Mucosa of rectum (tissue), 2 donors: ENCODE measurements at regions not wholly inside any gene's neighbourhood (a gene's known extent, or its start where the extent isn't known, plus 50 kb on each side); places are given as distances from the start of the nearest gene placed in this dataset.

Source experiments
- H3K27ac ChIP-seq, 2 donors: one replicate each; pipeline ENCODE4 v1.7.0; 2013; ENCODE audit warnings: inconsistent platforms in 2 of 2, low read depth in 2 of 2, low read length in 2 of 2
- H3K27me3 ChIP-seq, 2 donors: one replicate each; pipeline ENCODE4 v1.7.0; 2013; ENCODE audit warnings: low read length in 2 of 2; ENCODE audit not compliant: control insufficient read depth in 2 of 2, insufficient read depth in 2 of 2
- H3K36me3 ChIP-seq, 2 donors: one replicate each; pipeline ENCODE4 v1.7.0; 2013; ENCODE audit warnings: low read length in 2 of 2; ENCODE audit not compliant: control insufficient read depth in 2 of 2, insufficient read depth in 2 of 2
- H3K4me1 ChIP-seq, 2 donors: one replicate each; pipeline ENCODE4 v1.7.0; 2013; ENCODE audit warnings: low read length in 2 of 2, mild to moderate bottlenecking in 1 of 2; ENCODE audit not compliant: control insufficient read depth in 2 of 2, insufficient read depth in 2 of 2
- H3K4me3 ChIP-seq, 2 donors: one replicate each; pipeline ENCODE4 v1.7.0; 2013; ENCODE audit warnings: low read length in 2 of 2
- H3K9ac ChIP-seq, 2 donors: one replicate each; pipeline ENCODE4 v1.7.0; 2013; ENCODE audit warnings: low read length in 2 of 2, low read depth in 1 of 2, mild to moderate bottlenecking in 1 of 2
- H3K9me3 ChIP-seq, 2 donors: one replicate each; pipeline ENCODE4 v1.7.0; 2013; ENCODE audit warnings: low read length in 2 of 2; ENCODE audit not compliant: control insufficient read depth in 2 of 2
- donor health status: healthy.
- donor health status: Normal muscosa, but diverticular disease.

- Histone ChIP-seq H3K27me3 (no peaks in the 10 kb centered on the region), H3K9me3 (no peaks in the 10 kb centered on the region)
Observed at GRCh38 chr12:82027612-82028011, 268.5 kb upstream of the PPFIA2 start.

GRCh38 chr12:82025462-82025861 lies 266.3 kb upstream of the PPFIA2 start:
- Histone ChIP-seq H3K27ac (no peak overlapping the region), H3K4me1 (no peaks in the 10 kb centered on the region), H3K4me3 (no peak overlapping the region), H3K9ac (no peak overlapping the region), H3K27me3 (no peaks in the 10 kb centered on the region), H3K9me3 (no peaks in the 10 kb centered on the region), H3K36me3 (no peaks in the 10 kb centered on the region)

More at GRCh38 chr12:82027612-82028011, 268.5 kb upstream of the PPFIA2 start:
- Histone ChIP-seq H3K36me3 (no peaks in the 10 kb centered on the region), H3K9ac (no peak overlapping the region), H3K4me1 (no peaks in the 10 kb centered on the region), H3K27ac (no peak overlapping the region), H3K4me3 (no peak overlapping the region)

GRCh38 chr12:82019533-82019932 lies 260.4 kb upstream of the PPFIA2 start:
- no peaks in the 10 kb centered on the region for H3K4me1 ChIP-seq
- H3K36me3 ChIP-seq = no peaks in the 10 kb centered on the region
- H3K9ac ChIP-seq = no peak overlapping the region
- no peak overlapping the region for H3K4me3 ChIP-seq
- no peaks in the 10 kb centered on the region for H3K27me3 ChIP-seq
- no peaks in the 10 kb centered on the region for H3K9me3 ChIP-seq
- H3K27ac ChIP-seq = no peak overlapping the region

GRCh38 chr12:82015623-82016347 lies 256.6 kb upstream of the PPFIA2 start:
- H3K27me3 ChIP-seq = no peaks in the 10 kb centered on the region
- H3K9ac ChIP-seq = no peak overlapping the region
- H3K36me3 ChIP-seq = no peaks in the 10 kb centered on the region
- no peaks in the 10 kb centered on the region for H3K9me3 ChIP-seq
- H3K4me1 ChIP-seq = no peaks in the 10 kb centered on the region
- H3K27ac ChIP-seq = no peak overlapping the region
- no peak overlapping the region for H3K4me3 ChIP-seq

- no peaks in the 10 kb centered on the region for H3K9me3 ChIP-seq
- H3K4me3 ChIP-seq = no peak overlapping the region
- no peaks in the 10 kb centered on the region for H3K4me1 ChIP-seq
- H3K36me3 ChIP-seq = no peaks in the 10 kb centered on the region
- no peak overlapping the region for H3K27ac ChIP-seq
- no peaks in the 10 kb centered on the region for H3K27me3 ChIP-seq
- H3K9ac ChIP-seq = no peak overlapping the region
Observed at GRCh38 chr12:82012176-82012575, 253.0 kb upstream of the PPFIA2 start.

GRCh38 chr12:82009524-82009923 lies 250.4 kb upstream of the PPFIA2 start:
- Histone ChIP-seq H3K9me3 (no peaks in the 10 kb centered on the region), H3K36me3 (no peaks in the 10 kb centered on the region), H3K27ac (no peak overlapping the region), H3K4me1 (no peaks in the 10 kb centered on the region), H3K27me3 (no peaks in the 10 kb centered on the region), H3K9ac (no peak overlapping the region), H3K4me3 (no peak overlapping the region)

DNA sequence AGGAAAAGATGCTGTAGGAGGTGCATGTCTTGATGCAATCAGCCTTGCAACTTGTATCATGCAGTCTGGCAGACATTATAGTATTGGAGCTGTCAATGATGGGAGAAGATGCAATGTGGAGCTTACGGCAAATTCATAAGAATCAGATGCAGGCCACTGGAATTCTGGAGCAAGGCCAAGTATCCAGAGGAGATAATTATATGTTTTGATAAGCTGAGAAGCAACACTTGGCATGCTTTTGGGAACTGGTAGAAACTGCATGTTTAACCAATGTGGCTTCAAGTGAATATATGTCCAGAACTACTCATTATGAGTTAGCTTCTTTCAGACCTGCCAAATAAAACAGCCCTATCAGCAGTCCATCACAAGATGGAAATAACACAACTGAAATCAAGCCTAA lies 249.1 kb upstream of the PPFIA2 start:
- H3K27me3 ChIP-seq = no peaks in the 10 kb centered on the region
- H3K4me3 ChIP-seq = no peak overlapping the region
- H3K9ac ChIP-seq = no peak overlapping the region
- H3K36me3 ChIP-seq = no peaks in the 10 kb centered on the region
- H3K9me3 ChIP-seq = no peaks in the 10 kb centered on the region
- no peaks in the 10 kb centered on the region for H3K4me1 ChIP-seq
- H3K27ac ChIP-seq = no peak overlapping the region

GRCh38 chr12:81998761-81999378 lies 239.7 kb upstream of the PPFIA2 start:
- Histone ChIP-seq H3K36me3 (no peaks in the 10 kb centered on the region), H3K4me3 (no peak overlapping the region), H3K27me3 (no peaks in the 10 kb centered on the region), H3K9me3 (no peaks in the 10 kb centered on the region), H3K4me1 (no peaks in the 10 kb centered on the region), H3K9ac (no peak overlapping the region), H3K27ac (no peak overlapping the region)

DNA sequence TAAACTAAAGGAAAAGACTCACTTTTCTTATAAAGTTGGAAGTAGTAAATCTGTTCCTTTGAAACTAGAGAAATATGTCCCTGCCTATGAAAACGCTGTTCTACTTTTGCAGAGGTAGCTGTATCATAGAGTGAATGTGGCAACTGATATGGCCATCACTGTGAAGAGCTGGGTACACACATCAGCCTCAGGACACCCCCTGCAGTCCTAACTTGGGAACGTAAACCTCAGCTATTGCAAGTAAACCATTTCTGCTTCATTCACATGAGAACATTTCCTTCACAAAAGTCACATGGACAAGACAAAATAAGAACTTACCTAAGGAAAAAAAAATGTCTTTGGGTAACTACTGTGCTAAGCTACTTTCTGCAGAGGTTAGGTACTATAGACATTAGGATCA lies 233.3 kb upstream of the PPFIA2 start:
- H3K9me3 ChIP-seq = no peaks in the 10 kb centered on the region
- H3K27me3 ChIP-seq = no peaks in the 10 kb centered on the region
- no peaks in the 10 kb centered on the region for H3K36me3 ChIP-seq
- no peak overlapping the region for H3K27ac ChIP-seq
- no peaks in the 10 kb centered on the region for H3K4me1 ChIP-seq
- no peak overlapping the region for H3K9ac ChIP-seq
- H3K4me3 ChIP-seq = no peak overlapping the region

- no peak overlapping the region for H3K9ac ChIP-seq
- H3K27me3 ChIP-seq = no peaks in the 10 kb centered on the region
- H3K27ac ChIP-seq = no peak overlapping the region
- no peak overlapping the region for H3K4me3 ChIP-seq
- H3K9me3 ChIP-seq = no peaks in the 10 kb centered on the region
- H3K4me1 ChIP-seq = no peaks in the 10 kb centered on the region
- H3K36me3 ChIP-seq = no peaks in the 10 kb centered on the region
Observed at GRCh38 chr12:81991868-81992267, 232.7 kb upstream of the PPFIA2 start.
